Endothelial cell of umbilical vein (primary cell): ENCODE measurements at regions not wholly inside any gene's neighbourhood (a gene's known extent, or its start where the extent isn't known, plus 50 kb on each side); places are given as distances from the start of the nearest gene placed in this dataset.

Experiments
- EZH2 ChIP-seq: IDR thresholded peaks from 2 replicates; pipeline ENCODE4 v1.6.1; 2012; ENCODE audit warnings: borderline replicate concordance, low read depth, mild to moderate bottlenecking, moderate library complexity, low read length, inconsistent platforms; ENCODE audit not compliant: severe bottlenecking
- POLR2A ChIP-seq: IDR thresholded peaks from 2 replicates; pipeline ENCODE4 v1.6.1; 2012; ENCODE audit warnings: low read depth, mild to moderate bottlenecking, control low read depth, low read length
- POLR2AphosphoS5 ChIP-seq: IDR thresholded peaks from 2 replicates; pipeline ENCODE4 v1.6.1; 2012; ENCODE audit warnings: low read depth, mild to moderate bottlenecking, control low read depth, low read length, moderate library complexity; ENCODE audit not compliant: insufficient read depth
- TF ChIP-seq, protein P1 (sequence below), 2 donors: IDR thresholded peaks; 1 replicate in 1 of 2; 2 replicates in 1 of 2; pipeline ENCODE4 v1.5.1; 2011; ENCODE audit warnings: low read length in 2 of 2, mild to moderate bottlenecking in 2 of 2, moderate library complexity in 2 of 2, control low read depth in 1 of 2, inconsistent platforms in 1 of 2, low read depth in 1 of 2; ENCODE audit not compliant: insufficient read depth in 1 of 2; ENCODE audit errors: extremely low read depth in 1 of 2
- TF ChIP-seq, protein P2 (sequence below): IDR thresholded peaks from 2 replicates; pipeline ENCODE4 v1.6.1; 2011; ENCODE audit not compliant: insufficient read depth, insufficient read length

- TF ChIP-seq, protein P1, sequence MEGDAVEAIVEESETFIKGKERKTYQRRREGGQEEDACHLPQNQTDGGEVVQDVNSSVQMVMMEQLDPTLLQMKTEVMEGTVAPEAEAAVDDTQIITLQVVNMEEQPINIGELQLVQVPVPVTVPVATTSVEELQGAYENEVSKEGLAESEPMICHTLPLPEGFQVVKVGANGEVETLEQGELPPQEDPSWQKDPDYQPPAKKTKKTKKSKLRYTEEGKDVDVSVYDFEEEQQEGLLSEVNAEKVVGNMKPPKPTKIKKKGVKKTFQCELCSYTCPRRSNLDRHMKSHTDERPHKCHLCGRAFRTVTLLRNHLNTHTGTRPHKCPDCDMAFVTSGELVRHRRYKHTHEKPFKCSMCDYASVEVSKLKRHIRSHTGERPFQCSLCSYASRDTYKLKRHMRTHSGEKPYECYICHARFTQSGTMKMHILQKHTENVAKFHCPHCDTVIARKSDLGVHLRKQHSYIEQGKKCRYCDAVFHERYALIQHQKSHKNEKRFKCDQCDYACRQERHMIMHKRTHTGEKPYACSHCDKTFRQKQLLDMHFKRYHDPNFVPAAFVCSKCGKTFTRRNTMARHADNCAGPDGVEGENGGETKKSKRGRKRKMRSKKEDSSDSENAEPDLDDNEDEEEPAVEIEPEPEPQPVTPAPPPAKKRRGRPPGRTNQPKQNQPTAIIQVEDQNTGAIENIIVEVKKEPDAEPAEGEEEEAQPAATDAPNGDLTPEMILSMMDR (IDR thresholded peaks at IDR 0.05; ENCODE audit: extremely low read depth in 1 of 2, insufficient read depth in 1 of 2, low read depth in 1 of 2, low read length in 2 of 2): no peak
- TF ChIP-seq POLR2A (no peak), POLR2AphosphoS5 (no peak), EZH2 (no peak)
- TF ChIP-seq, protein P2, sequence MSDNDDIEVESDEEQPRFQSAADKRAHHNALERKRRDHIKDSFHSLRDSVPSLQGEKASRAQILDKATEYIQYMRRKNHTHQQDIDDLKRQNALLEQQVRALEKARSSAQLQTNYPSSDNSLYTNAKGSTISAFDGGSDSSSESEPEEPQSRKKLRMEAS: no peak
Observed at GRCh38 chr14:53742233-53742620, 214.4 kb downstream of the BMP4 start.
